ENCODE measurements at regions not wholly inside any gene's neighbourhood (a gene's known extent, or its start where the extent isn't known, plus 50 kb on each side); places are given as distances from the start of the nearest gene placed in this dataset.

DNA sequence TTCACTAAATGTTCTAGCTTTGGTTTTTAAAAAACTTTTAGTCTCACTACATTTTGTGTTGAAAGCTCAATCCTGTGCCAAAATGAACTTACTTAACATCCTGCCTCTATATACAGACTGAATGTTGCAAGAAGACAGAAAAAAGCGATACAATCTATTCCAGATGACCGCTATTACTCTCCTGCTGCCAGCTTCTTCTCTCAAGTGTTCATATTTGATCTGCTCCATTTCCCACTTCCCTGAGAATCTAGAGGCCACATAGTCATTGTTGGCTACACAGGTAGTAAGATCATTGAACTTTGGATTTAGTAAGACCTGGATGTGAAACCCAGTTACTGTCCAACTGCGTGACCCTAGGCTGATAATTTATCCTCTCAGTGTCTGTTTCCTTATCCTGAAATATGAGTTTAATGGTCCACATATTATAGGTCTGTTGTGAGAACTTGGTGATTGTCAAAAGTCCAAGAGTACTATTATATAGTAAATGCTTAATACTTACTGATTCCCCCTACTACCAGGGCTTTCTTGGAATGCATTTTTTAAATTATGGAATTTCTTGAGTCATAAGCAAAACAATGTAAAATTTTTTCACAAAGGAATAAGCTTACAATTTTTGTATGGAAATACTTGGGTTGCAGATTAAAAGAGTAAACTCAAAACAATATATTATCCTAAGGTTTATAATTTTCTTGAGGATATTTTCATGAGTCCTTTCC lies 976.8 kb upstream of the ADGRL3 start:
- Histone ChIP-seq H3K27me3 (no peaks in the 10 kb centered on the region), H3K4me1 (no peaks in the 10 kb centered on the region), H3K4me3 (no peak overlapping the region), H3K27ac (no peak overlapping the region), H3K9me3 (no peaks in the 10 kb centered on the region), H3K36me3 (ENCODE audit: low read depth, missing control alignments) (no peaks in the 10 kb centered on the region)
- TF ChIP-seq, protein P1, sequence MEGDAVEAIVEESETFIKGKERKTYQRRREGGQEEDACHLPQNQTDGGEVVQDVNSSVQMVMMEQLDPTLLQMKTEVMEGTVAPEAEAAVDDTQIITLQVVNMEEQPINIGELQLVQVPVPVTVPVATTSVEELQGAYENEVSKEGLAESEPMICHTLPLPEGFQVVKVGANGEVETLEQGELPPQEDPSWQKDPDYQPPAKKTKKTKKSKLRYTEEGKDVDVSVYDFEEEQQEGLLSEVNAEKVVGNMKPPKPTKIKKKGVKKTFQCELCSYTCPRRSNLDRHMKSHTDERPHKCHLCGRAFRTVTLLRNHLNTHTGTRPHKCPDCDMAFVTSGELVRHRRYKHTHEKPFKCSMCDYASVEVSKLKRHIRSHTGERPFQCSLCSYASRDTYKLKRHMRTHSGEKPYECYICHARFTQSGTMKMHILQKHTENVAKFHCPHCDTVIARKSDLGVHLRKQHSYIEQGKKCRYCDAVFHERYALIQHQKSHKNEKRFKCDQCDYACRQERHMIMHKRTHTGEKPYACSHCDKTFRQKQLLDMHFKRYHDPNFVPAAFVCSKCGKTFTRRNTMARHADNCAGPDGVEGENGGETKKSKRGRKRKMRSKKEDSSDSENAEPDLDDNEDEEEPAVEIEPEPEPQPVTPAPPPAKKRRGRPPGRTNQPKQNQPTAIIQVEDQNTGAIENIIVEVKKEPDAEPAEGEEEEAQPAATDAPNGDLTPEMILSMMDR (IDR thresholded peaks at IDR 0.05), result no peak
- TF ChIP-seq POLR2A (IDR thresholded peaks at IDR 0.05), result no peak
- WGBS, 2 donors, result 85 to 86% methylated on average over 3 of the region's 3 CpGs
- DNase-seq, result no peak
- intact Hi-C loops (cut with DNase I; ENCODE audit: low total_unique reads), result no loop called here

DNA sequence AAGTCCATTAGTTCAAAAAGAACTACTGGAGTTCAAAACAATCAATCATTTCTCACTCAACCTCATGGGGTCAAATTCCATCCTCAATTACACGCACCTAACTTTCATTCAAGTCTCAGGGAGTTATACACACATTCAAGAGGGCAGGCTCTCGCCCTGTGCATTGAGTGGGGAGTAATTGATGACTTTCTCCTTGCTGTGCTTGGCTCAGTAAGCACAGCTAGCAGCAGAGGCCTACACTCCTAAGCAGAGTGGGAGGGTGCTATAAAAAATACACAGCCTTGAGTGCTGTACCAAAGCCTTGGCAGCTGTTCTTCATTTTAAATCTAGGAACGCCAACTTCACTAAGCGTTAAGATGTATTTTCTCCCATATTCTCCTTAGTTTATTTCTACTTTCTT lies 958.3 kb upstream of the ADGRL3 start:
- no peaks in the 10 kb centered on the region for H3K9me3 ChIP-seq
- intact Hi-C loops (cut with DNase I; ENCODE audit: low total_unique reads), result no loop called here
- no peaks in the 10 kb centered on the region for H3K27me3 ChIP-seq
- H3K4me3 ChIP-seq, result no peak overlapping the region
- TF ChIP-seq, protein P1 (IDR thresholded peaks at IDR 0.05), result no peak
- no peak for TF ChIP-seq POLR2A (IDR thresholded peaks at IDR 0.05)
- H3K27ac ChIP-seq, result no peak overlapping the region
- WGBS, 2 donors, result 41 to 56% methylated on average over 4 of the region's 4 CpGs
- no peak for DNase-seq
- H3K4me1 ChIP-seq, result no peaks in the 10 kb centered on the region
- no peaks in the 10 kb centered on the region for H3K36me3 ChIP-seq (ENCODE audit: low read depth, missing control alignments)

DNA sequence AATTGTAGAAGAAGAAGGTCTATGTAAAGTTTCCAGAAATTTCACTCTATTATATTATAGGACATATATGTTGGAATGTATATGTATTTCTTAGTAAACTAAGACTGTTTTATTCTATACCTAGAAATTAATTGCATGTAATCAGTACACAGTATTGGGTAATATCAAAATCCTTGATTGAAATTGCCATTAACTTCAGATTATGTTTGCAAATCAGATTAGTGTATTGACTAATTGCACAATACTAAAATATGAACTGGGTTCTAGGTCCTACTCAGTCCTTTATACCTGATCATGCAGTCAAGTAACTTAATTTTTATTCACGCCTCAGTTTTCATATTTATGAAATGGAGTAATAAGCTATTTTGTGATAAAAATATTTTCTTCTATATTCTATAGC lies 950.3 kb upstream of the ADGRL3 start:
- intact Hi-C loops (cut with DNase I; ENCODE audit: low total_unique reads), result no loop called here
- H3K4me1 ChIP-seq, result no peaks in the 10 kb centered on the region
- TF ChIP-seq, protein P1 (IDR thresholded peaks at IDR 0.05), result no peak
- no peak for TF ChIP-seq POLR2A (IDR thresholded peaks at IDR 0.05)
- H3K4me3 ChIP-seq, result no peak overlapping the region
- no peaks in the 10 kb centered on the region for H3K9me3 ChIP-seq
- DNase-seq, result no peak
- 93 to 96% methylated on average over 1 of the region's 1 CpG for WGBS, 2 donors
- H3K36me3 ChIP-seq (ENCODE audit: low read depth, missing control alignments), result no peaks in the 10 kb centered on the region
- no peaks in the 10 kb centered on the region for H3K27me3 ChIP-seq
- H3K27ac ChIP-seq, result no peak overlapping the region

DNA sequence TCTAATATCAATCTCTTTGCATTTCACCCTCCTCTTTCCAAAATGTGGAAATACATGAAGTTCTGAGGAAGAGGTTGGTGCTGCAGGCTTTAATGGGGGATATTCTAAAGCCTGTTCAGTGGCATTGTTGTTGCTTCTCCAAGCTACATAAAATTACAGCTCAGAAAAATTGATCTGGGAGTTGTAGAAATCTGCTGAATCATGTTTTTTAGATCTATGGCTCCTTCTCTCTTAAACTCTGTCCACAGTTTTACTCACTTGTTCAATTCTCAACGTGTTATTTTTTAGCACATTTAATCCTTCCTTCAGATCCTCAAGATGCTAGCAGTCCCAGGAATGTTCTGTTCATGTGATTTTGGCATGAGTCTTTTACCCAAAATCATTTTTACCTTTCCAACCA lies 949.5 kb upstream of the ADGRL3 start:
- WGBS, 2 donors, result 56 to 75% methylated on average over 1 of the region's 1 CpG
- Histone ChIP-seq H3K9me3 (no peaks in the 10 kb centered on the region), H3K36me3 (ENCODE audit: low read depth, missing control alignments) (no peaks in the 10 kb centered on the region), H3K27me3 (no peaks in the 10 kb centered on the region), H3K4me3 (no peak overlapping the region), H3K4me1 (no peaks in the 10 kb centered on the region), H3K27ac (no peak overlapping the region)
- no peak for TF ChIP-seq POLR2A (IDR thresholded peaks at IDR 0.05)
- TF ChIP-seq, protein P1 (IDR thresholded peaks at IDR 0.05), result no peak
- intact Hi-C loops (cut with DNase I; ENCODE audit: low total_unique reads), result no loop called here
- DNase-seq, result no peak

DNA sequence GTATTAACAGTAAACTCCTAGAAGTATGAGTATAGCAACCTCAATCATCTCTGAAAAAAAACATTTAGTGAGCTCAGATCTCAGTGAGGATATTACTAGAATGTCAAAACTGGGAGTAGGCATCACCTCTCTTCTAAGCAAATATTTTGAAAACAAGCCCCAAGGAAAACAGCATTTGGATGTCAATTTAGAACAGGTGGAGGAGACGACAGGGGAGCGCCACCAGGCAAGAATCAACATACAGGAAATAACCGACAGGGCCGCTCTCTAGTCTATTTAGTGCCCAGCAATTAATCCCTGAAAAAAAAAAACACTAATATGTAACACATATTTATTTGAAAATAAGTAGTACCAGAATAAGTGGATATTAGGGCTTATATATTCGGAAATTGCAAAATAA lies 940.3 kb upstream of the ADGRL3 start:
- TF ChIP-seq, protein P1 (IDR thresholded peaks at IDR 0.05), result no peak
- TF ChIP-seq POLR2A (IDR thresholded peaks at IDR 0.05), result no peak
- no peak overlapping the region for H3K27ac ChIP-seq
- no peaks in the 10 kb centered on the region for H3K4me1 ChIP-seq
- no peak overlapping the region for H3K4me3 ChIP-seq
- H3K36me3 ChIP-seq (ENCODE audit: low read depth, missing control alignments), result peaks cover 3% of the 10 kb centered on the region
- H3K9me3 ChIP-seq, result no peaks in the 10 kb centered on the region
- no peak for DNase-seq
- 83 to 85% methylated on average over 5 of the region's 5 CpGs for WGBS, 2 donors
- H3K27me3 ChIP-seq, result no peaks in the 10 kb centered on the region
- intact Hi-C loops (cut with DNase I; ENCODE audit: low total_unique reads), result no loop called here

Measured in testis (tissue), 2 donors.